ENCODE measurements at regions not wholly inside any gene's neighbourhood (a gene's known extent, or its start where the extent isn't known, plus 50 kb on each side); places are given as distances from the start of the nearest gene placed in this dataset.

DNA sequence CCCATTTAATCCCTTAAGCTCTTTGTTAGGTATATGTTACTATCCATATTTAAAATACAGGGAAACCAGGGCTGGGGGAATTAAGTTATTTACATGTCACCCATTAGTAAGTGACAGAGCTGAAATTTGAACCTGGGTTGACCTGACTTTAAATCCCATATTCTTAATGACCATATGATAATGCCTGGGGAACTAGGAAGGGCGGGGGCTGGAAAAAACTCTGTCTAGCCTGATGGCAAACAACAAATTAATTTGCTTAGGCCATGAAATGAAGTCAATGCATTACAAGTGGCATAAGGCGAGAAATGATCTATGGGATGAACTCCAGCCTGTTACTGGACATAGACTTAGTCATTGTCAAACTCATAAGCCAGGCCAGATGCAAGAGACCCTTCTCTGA, 325.7 kb upstream of the WWC1 start:
- POLR2A ChIA-PET, result no interaction called here
- ATAC-seq (no peak), DNase-seq (ENCODE audit: low spot score) (no peak)
- H3K27me3 Mint-ChIP-seq (ENCODE audit: low read depth), result no peaks in the 10 kb centered on the region; the same call in 1 of the 2 replicates
- CTCF ChIA-PET, result interaction anchor here (0.5 to 1.9 kb wide), 4 partner anchors 20 to 254 kb away, joined by 3 to 5 read pairs (median 4); no protein-coding TSS in a partner anchor
- H3K4me1 Mint-ChIP-seq, result peaks cover 27% of the 10 kb centered on the region
- TF ChIP-seq TP53 (CRISPR knock-in tag; IDR thresholded peaks at IDR 0.05), result no peak
- no peak for TF ChIP-seq CBFB (CRISPR knock-in tag; IDR thresholded peaks at IDR 0.05; ENCODE audit: low read depth)
- no peak for TF ChIP-seq ZNF671 (CRISPR knock-in tag; IDR thresholded peaks at IDR 0.05)
- TF ChIP-seq NFE2L1 (CRISPR knock-in tag; IDR thresholded peaks at IDR 0.05), result no peak
- TF ChIP-seq, protein P1, sequence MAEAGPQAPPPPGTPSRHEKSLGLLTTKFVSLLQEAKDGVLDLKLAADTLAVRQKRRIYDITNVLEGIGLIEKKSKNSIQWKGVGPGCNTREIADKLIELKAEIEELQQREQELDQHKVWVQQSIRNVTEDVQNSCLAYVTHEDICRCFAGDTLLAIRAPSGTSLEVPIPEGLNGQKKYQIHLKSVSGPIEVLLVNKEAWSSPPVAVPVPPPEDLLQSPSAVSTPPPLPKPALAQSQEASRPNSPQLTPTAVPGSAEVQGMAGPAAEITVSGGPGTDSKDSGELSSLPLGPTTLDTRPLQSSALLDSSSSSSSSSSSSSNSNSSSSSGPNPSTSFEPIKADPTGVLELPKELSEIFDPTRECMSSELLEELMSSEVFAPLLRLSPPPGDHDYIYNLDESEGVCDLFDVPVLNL (CRISPR knock-in tag; IDR thresholded peaks at IDR 0.05; ENCODE audit: borderline replicate concordance, low read depth), result no peak
- TF ChIP-seq, protein P2, sequence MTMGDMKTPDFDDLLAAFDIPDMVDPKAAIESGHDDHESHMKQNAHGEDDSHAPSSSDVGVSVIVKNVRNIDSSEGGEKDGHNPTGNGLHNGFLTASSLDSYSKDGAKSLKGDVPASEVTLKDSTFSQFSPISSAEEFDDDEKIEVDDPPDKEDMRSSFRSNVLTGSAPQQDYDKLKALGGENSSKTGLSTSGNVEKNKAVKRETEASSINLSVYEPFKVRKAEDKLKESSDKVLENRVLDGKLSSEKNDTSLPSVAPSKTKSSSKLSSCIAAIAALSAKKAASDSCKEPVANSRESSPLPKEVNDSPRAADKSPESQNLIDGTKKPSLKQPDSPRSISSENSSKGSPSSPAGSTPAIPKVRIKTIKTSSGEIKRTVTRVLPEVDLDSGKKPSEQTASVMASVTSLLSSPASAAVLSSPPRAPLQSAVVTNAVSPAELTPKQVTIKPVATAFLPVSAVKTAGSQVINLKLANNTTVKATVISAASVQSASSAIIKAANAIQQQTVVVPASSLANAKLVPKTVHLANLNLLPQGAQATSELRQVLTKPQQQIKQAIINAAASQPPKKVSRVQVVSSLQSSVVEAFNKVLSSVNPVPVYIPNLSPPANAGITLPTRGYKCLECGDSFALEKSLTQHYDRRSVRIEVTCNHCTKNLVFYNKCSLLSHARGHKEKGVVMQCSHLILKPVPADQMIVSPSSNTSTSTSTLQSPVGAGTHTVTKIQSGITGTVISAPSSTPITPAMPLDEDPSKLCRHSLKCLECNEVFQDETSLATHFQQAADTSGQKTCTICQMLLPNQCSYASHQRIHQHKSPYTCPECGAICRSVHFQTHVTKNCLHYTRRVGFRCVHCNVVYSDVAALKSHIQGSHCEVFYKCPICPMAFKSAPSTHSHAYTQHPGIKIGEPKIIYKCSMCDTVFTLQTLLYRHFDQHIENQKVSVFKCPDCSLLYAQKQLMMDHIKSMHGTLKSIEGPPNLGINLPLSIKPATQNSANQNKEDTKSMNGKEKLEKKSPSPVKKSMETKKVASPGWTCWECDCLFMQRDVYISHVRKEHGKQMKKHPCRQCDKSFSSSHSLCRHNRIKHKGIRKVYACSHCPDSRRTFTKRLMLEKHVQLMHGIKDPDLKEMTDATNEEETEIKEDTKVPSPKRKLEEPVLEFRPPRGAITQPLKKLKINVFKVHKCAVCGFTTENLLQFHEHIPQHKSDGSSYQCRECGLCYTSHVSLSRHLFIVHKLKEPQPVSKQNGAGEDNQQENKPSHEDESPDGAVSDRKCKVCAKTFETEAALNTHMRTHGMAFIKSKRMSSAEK (CRISPR knock-in tag; IDR thresholded peaks at IDR 0.05; ENCODE audit: borderline replicate concordance), result no peak
- TF ChIP-seq OVOL2 (CRISPR knock-in tag; IDR thresholded peaks at IDR 0.05; ENCODE audit: borderline replicate concordance), result no peak
- TF ChIP-seq, protein P3, sequence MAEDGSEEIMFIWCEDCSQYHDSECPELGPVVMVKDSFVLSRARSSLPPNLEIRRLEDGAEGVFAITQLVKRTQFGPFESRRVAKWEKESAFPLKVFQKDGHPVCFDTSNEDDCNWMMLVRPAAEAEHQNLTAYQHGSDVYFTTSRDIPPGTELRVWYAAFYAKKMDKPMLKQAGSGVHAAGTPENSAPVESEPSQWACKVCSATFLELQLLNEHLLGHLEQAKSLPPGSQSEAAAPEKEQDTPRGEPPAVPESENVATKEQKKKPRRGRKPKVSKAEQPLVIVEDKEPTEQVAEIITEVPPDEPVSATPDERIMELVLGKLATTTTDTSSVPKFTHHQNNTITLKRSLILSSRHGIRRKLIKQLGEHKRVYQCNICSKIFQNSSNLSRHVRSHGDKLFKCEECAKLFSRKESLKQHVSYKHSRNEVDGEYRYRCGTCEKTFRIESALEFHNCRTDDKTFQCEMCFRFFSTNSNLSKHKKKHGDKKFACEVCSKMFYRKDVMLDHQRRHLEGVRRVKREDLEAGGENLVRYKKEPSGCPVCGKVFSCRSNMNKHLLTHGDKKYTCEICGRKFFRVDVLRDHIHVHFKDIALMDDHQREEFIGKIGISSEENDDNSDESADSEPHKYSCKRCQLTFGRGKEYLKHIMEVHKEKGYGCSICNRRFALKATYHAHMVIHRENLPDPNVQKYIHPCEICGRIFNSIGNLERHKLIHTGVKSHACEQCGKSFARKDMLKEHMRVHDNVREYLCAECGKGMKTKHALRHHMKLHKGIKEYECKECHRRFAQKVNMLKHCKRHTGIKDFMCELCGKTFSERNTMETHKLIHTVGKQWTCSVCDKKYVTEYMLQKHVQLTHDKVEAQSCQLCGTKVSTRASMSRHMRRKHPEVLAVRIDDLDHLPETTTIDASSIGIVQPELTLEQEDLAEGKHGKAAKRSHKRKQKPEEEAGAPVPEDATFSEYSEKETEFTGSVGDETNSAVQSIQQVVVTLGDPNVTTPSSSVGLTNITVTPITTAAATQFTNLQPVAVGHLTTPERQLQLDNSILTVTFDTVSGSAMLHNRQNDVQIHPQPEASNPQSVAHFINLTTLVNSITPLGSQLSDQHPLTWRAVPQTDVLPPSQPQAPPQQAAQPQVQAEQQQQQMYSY (CRISPR knock-in tag; IDR thresholded peaks at IDR 0.05), result no peak
- no peak for TF ChIP-seq SOX15 (CRISPR knock-in tag; IDR thresholded peaks at IDR 0.05)
- no peak for TF ChIP-seq CREM (CRISPR knock-in tag; IDR thresholded peaks at IDR 0.05)
- TF ChIP-seq, protein P4, sequence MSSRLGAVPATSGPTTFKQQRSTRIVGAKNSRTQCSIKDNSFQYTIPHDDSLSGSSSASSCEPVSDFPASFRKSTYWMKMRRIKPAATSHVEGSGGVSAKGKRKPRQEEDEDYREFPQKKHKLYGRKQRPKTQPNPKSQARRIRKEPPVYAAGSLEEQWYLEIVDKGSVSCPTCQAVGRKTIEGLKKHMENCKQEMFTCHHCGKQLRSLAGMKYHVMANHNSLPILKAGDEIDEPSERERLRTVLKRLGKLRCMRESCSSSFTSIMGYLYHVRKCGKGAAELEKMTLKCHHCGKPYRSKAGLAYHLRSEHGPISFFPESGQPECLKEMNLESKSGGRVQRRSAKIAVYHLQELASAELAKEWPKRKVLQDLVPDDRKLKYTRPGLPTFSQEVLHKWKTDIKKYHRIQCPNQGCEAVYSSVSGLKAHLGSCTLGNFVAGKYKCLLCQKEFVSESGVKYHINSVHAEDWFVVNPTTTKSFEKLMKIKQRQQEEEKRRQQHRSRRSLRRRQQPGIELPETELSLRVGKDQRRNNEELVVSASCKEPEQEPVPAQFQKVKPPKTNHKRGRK (CRISPR knock-in tag; IDR thresholded peaks at IDR 0.05; ENCODE audit: borderline replicate concordance), result no peak
- TF ChIP-seq ZNF219 (CRISPR knock-in tag; IDR thresholded peaks at IDR 0.05; ENCODE audit: borderline replicate concordance), result no peak
- TF ChIP-seq SMAD4 (CRISPR knock-in tag; IDR thresholded peaks at IDR 0.05), result no peak
- no peak for TF ChIP-seq ZNF317 (CRISPR knock-in tag; IDR thresholded peaks at IDR 0.05; ENCODE audit: borderline replicate concordance, low read depth)
- no peak for TF ChIP-seq ZBTB21 (CRISPR knock-in tag; IDR thresholded peaks at IDR 0.05; ENCODE audit: borderline replicate concordance)
- no peak for TF ChIP-seq GABPB1 (CRISPR knock-in tag; IDR thresholded peaks at IDR 0.05)
- TF ChIP-seq FOXP1 (CRISPR knock-in tag; IDR thresholded peaks at IDR 0.05; ENCODE audit: borderline replicate concordance), result no peak
- TF ChIP-seq MXD4 (CRISPR knock-in tag; IDR thresholded peaks at IDR 0.05; ENCODE audit: borderline replicate concordance), result no peak
- TF ChIP-seq KAT7 (CRISPR knock-in tag; IDR thresholded peaks at IDR 0.05; ENCODE audit: borderline replicate concordance), result no peak
- H3K27ac Mint-ChIP-seq, result no peak overlapping the region
- no peak overlapping the region for H3K4me3 Mint-ChIP-seq
- peaks cover 12% of the 10 kb centered on the region for H3K9me3 Mint-ChIP-seq
- peaks cover 2% of the 10 kb centered on the region for H3K36me3 Mint-ChIP-seq
